Ovary (tissue), 3 donors: ENCODE measurements at regions not wholly inside any gene's neighbourhood (a gene's known extent, or its start where the extent isn't known, plus 50 kb on each side); places are given as distances from the start of the nearest gene placed in this dataset.

Experiments
- POLR2A ChIP-seq: fragments of 450-650 bp; IDR thresholded peaks from one replicate; pipeline ENCODE4 v1.6.1; 2017; ENCODE audit warnings: antibody characterized with exemption, mild to moderate bottlenecking, moderate library complexity
- TF ChIP-seq, protein P1 (sequence below), 3 donors: fragments of 450-650 bp in 2 of 3; fragments of 200-600 bp in 1 of 3; IDR thresholded peaks; one replicate each; pipeline versions ENCODE4 v1.5.1 to v1.8.0; 2016 to 2022; ENCODE audit warnings: antibody characterized with exemption in 3 of 3, mild to moderate bottlenecking in 1 of 3
- donor health status: DM: no; HTN: no; CAD: no.

DNA sequence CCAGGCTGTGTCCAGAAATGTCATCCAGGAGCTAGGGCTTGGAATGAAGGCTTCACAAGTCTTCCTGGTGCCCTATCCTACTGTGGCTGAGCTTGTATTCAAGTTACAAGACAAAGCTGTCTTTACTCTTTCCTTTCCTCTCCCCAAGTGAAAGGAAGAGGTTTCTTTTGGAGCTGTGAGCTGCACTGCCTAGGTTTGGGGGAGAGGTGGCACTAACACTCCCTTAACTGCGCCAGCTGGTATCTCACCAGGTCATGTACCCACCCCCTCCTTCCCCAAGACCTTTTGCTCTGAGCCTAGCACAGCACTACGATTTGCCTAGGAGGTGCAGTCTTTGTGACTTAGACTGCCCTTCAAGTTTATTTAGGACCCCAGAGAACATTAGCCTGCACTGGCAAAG is 2053.6 kb upstream of the PRR20A start:
- TF ChIP-seq, protein P1, sequence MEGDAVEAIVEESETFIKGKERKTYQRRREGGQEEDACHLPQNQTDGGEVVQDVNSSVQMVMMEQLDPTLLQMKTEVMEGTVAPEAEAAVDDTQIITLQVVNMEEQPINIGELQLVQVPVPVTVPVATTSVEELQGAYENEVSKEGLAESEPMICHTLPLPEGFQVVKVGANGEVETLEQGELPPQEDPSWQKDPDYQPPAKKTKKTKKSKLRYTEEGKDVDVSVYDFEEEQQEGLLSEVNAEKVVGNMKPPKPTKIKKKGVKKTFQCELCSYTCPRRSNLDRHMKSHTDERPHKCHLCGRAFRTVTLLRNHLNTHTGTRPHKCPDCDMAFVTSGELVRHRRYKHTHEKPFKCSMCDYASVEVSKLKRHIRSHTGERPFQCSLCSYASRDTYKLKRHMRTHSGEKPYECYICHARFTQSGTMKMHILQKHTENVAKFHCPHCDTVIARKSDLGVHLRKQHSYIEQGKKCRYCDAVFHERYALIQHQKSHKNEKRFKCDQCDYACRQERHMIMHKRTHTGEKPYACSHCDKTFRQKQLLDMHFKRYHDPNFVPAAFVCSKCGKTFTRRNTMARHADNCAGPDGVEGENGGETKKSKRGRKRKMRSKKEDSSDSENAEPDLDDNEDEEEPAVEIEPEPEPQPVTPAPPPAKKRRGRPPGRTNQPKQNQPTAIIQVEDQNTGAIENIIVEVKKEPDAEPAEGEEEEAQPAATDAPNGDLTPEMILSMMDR (IDR thresholded peaks at IDR 0.05), result no peak
- no peak for TF ChIP-seq POLR2A
